GM18498 (cell line): ENCODE measurements at regions not wholly inside any gene's neighbourhood (a gene's known extent, or its start where the extent isn't known, plus 50 kb on each side); places are given as distances from the start of the nearest gene placed in this dataset.
"Not testable (repeated sequence)": the region's sequence is repeated elsewhere in the genome, so short reads cannot be mapped to it uniquely, and the experiment has no call there.

Experiments used
- ATAC-seq: cut with Tn5 transposase; IDR thresholded peaks from one replicate; pipeline ENCODE4 v1.9.1; 2021; ENCODE audit warnings: mild to moderate bottlenecking, moderate library complexity; ENCODE audit not compliant: unreplicated experiment

- ATAC-seq, result no peak
Observed at GRCh38 chr5:163115011-163115410, 322.4 kb upstream of the CCNG1 start.

GRCh38 chr5:163116618-163117017 is 320.8 kb upstream of the CCNG1 start:
- not testable (repeated sequence) for ATAC-seq

- ATAC-seq, result no peak
Observed at GRCh38 chr5:163134061-163134460, 303.3 kb upstream of the CCNG1 start.

GRCh38 chr5:163135849-163136248 is 301.5 kb upstream of the CCNG1 start:
- ATAC-seq, result no peak

- ATAC-seq, result no peak
Observed at GRCh38 chr5:163161512-163161911, 275.9 kb upstream of the CCNG1 start.

- ATAC-seq, result no peak
Observed at GRCh38 chr5:163162645-163163044, 274.8 kb upstream of the CCNG1 start.

- ATAC-seq, result no peak
Observed at GRCh38 chr5:163163858-163164257, 273.5 kb upstream of the CCNG1 start.

- ATAC-seq, result no peak
Observed at GRCh38 chr5:163165277-163165676, 272.1 kb upstream of the CCNG1 start.

GRCh38 chr5:163170161-163170560 is 267.2 kb upstream of the CCNG1 start:
- not testable (repeated sequence) for ATAC-seq

GRCh38 chr5:163172540-163173338 is 264.7 kb upstream of the CCNG1 start:
- no peak for ATAC-seq

- no peak for ATAC-seq
Observed at GRCh38 chr5:163177971-163178370, 259.4 kb upstream of the CCNG1 start.

GRCh38 chr5:163185315-163185714 is 252.1 kb upstream of the CCNG1 start:
- ATAC-seq, result no peak

- ATAC-seq, result no peak
Observed at GRCh38 chr5:163189023-163189553, 248.3 kb upstream of the CCNG1 start.

GRCh38 chr5:163190283-163190682 is 247.1 kb upstream of the CCNG1 start:
- peak; percentile 66 for ATAC-seq

- peak; percentile 35 for ATAC-seq
Observed at GRCh38 chr5:163190784-163191183, 246.6 kb upstream of the CCNG1 start.

GRCh38 chr5:163193886-163194285 is 243.5 kb upstream of the CCNG1 start:
- no peak for ATAC-seq

GRCh38 chr5:163205645-163206044 is 231.8 kb upstream of the CCNG1 start:
- ATAC-seq, result no peak

- ATAC-seq, result no peak
Observed at GRCh38 chr5:163221581-163221980, 215.8 kb upstream of the CCNG1 start.

- ATAC-seq, result no peak
Observed at GRCh38 chr5:163222982-163223381, 214.4 kb upstream of the CCNG1 start.

GRCh38 chr5:163244445-163244987 is 192.9 kb upstream of the CCNG1 start:
- ATAC-seq, result no peak

- no peak for ATAC-seq
Observed at GRCh38 chr5:163245584-163245983, 191.8 kb upstream of the CCNG1 start.

- no peak for ATAC-seq
Observed at GRCh38 chr5:163248333-163248732, 189.1 kb upstream of the CCNG1 start.
